CD14-positive monocyte (primary cell): ENCODE measurements at regions not wholly inside any gene's neighbourhood (a gene's known extent, or its start where the extent isn't known, plus 50 kb on each side); places are given as distances from the start of the nearest gene placed in this dataset.

Experiments used
- DNase-seq, 3 donors: peaks; one replicate each; pipeline ENCODE4 v3.0.0-alpha.2; 2011 to 2022
- H2AFZ ChIP-seq: 2 replicates; pipeline ENCODE4 v1.6.0; 2012; ENCODE audit warnings: mild to moderate bottlenecking, low read depth, low read length, inconsistent platforms; ENCODE audit not compliant: insufficient read depth, poor library complexity, severe bottlenecking
- H3K27ac ChIP-seq, 2 donors: 1 replicate in 1 of 2; 2 replicates in 1 of 2; pipeline ENCODE4 v1.5.1; 2012 to 2013; ENCODE audit warnings: low read length in 2 of 2, control low read depth in 1 of 2, inconsistent platforms in 1 of 2, low read depth in 1 of 2, mild to moderate bottlenecking in 1 of 2
- H3K27me3 ChIP-seq, 2 donors: one replicate each; pipeline versions ENCODE4 v1.6.0 to v1.6.1; 2011 to 2013; ENCODE audit warnings: low read length in 2 of 2; ENCODE audit not compliant: control insufficient read depth in 2 of 2, insufficient read depth in 2 of 2
- H3K36me3 ChIP-seq, 2 donors: replicated peaks in 1 of 2; 1 replicate in 1 of 2; 2 replicates in 1 of 2; pipeline versions ENCODE4 v1.5.1 to v1.6.1; 2012 to 2013; ENCODE audit warnings: low read length in 2 of 2, control low read depth in 1 of 2, inconsistent platforms in 1 of 2, mild to moderate bottlenecking in 1 of 2; ENCODE audit not compliant: insufficient read depth in 2 of 2, control insufficient read depth in 1 of 2
- H3K4me1 ChIP-seq, 2 donors: 1 replicate in 1 of 2; 2 replicates in 1 of 2; pipeline versions ENCODE4 v1.5.1 to v1.6.1; 2012 to 2013; ENCODE audit warnings: low read length in 2 of 2, control low read depth in 1 of 2, inconsistent platforms in 1 of 2, mild to moderate bottlenecking in 1 of 2, moderate library complexity in 1 of 2; ENCODE audit not compliant: insufficient read depth in 2 of 2, control insufficient read depth in 1 of 2
- H3K4me2 ChIP-seq: replicated peaks from 2 replicates; pipeline ENCODE3; 2012; ENCODE audit warnings: low read length, moderate library complexity, mild to moderate bottlenecking; ENCODE audit not compliant: poor library complexity, severe bottlenecking; ENCODE audit errors: extremely low read depth
- H3K4me3 ChIP-seq, 3 experiments: fragments of 200-600 bp in 1 of 3; sonication (generic) in 1 of 3; replicated peaks in 1 of 3; 1 replicate in 2 of 3; 2 replicates in 1 of 3; pipeline ENCODE4 v1.5.1; 2011 to 2013; ENCODE audit warnings: low read length in 3 of 3, mild to moderate bottlenecking in 3 of 3, control low read depth in 2 of 3, low read depth in 2 of 3, inconsistent platforms in 1 of 3, moderate library complexity in 1 of 3
- H3K79me2 ChIP-seq: 2 replicates; pipeline ENCODE4 v1.6.0; 2012; ENCODE audit warnings: mild to moderate bottlenecking, control low read depth, inconsistent platforms, low read length, moderate library complexity; ENCODE audit not compliant: insufficient read depth
- H3K9ac ChIP-seq: 2 replicates; pipeline ENCODE4 v1.6.0; 2017; ENCODE audit warnings: low read length, mild to moderate bottlenecking; ENCODE audit not compliant: insufficient read depth, poor library complexity, severe bottlenecking
- H3K9me3 ChIP-seq, 2 donors: replicated peaks in 1 of 2; 1 replicate in 1 of 2; 2 replicates in 1 of 2; pipeline versions ENCODE4 v1.5.1 to v1.6.1; 2012 to 2013; ENCODE audit warnings: low read length in 2 of 2, control low read depth in 1 of 2; ENCODE audit not compliant: control insufficient read depth in 1 of 2, insufficient read depth in 1 of 2
- H4K20me1 ChIP-seq: 2 replicates; pipeline ENCODE4 v1.6.0; 2012; ENCODE audit warnings: mild to moderate bottlenecking, low read length, control low read depth, moderate library complexity; ENCODE audit not compliant: insufficient read depth
- H3K27ac Mint-ChIP-seq, 7 donors: one replicate each; pipeline ENCODE4 v1.8.0; 2020; ENCODE audit warnings: mild to moderate bottlenecking in 7 of 7, mixed read lengths in 7 of 7, moderate library complexity in 6 of 7, inconsistent platforms in 2 of 7
- H3K27me3 Mint-ChIP-seq, 3 donors: one replicate each; pipeline ENCODE4 v1.8.0; 2021 to 2022; ENCODE audit warnings: low read depth in 3 of 3, mild to moderate bottlenecking in 3 of 3, mixed read lengths in 3 of 3, moderate library complexity in 3 of 3, inconsistent platforms in 1 of 3
- H3K36me3 Mint-ChIP-seq, 2 donors: one replicate each; pipeline ENCODE4 v1.8.0; 2020; ENCODE audit warnings: mixed read lengths in 2 of 2, inconsistent platforms in 1 of 2, mild to moderate bottlenecking in 1 of 2
- H3K4me1 Mint-ChIP-seq: one replicate; pipeline ENCODE4 v1.8.0; 2020; ENCODE audit warnings: mild to moderate bottlenecking, mixed read lengths
- H3K4me3 Mint-ChIP-seq, 2 donors: one replicate each; pipeline ENCODE4 v1.8.0; 2020; ENCODE audit warnings: mild to moderate bottlenecking in 2 of 2, mixed read lengths in 2 of 2, moderate library complexity in 1 of 2
- H3K9me3 Mint-ChIP-seq, 7 donors: one replicate each; pipeline ENCODE4 v1.8.0; 2020 to 2022; ENCODE audit warnings: mixed read lengths in 7 of 7, mild to moderate bottlenecking in 6 of 7, moderate library complexity in 6 of 7, inconsistent platforms in 2 of 7
- WGBS: methylation state at CpG from one replicate; pipeline ENCODE4 v1.1.5; 2013; ENCODE audit warnings: missing lambda C conversion rate; ENCODE audit not compliant: insufficient coverage; 5-methylcytosine and 5-hydroxymethylcytosine counted together
- intact Hi-C, 2 donors: fragments of 100-400 bp; cut with micrococcal nuclease; formaldehyde crosslinking; loops; one replicate each; pipeline versions ENCODE4 v1.15.0 to v1.15.1; 2023
- TF ChIP-seq, protein P1 (sequence below): fragments of 200-600 bp; IDR thresholded peaks from one replicate; pipeline ENCODE4 v1.8.0; 2022; ENCODE audit warnings: antibody characterized with exemption, mild to moderate bottlenecking

DNA sequence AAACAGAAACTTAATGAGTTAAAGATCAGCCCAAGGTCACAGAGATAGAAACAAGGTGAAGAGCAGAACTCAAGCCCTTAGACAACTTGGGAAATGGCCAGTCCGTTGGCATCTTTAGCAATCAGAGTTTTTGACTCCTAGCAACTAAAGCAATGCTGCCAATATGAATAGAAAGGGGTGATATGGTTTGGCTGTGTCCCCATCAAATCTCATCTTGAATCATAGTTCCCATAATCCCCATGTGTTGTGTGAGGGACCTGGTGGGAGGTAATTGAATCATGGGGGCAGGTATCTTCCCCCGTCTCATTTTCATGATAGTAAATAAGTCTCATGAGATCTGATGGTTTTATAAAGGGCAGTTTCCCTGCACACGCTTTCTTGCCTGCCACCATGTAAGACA is 170.2 kb downstream of the DDX1 start:
- Histone ChIP-seq H3K36me3 (no peaks in the 10 kb centered on the region), H2AFZ (no peak overlapping the region), H4K20me1 (no peaks in the 10 kb centered on the region), H3K4me3 (no peak overlapping the region), H3K9me3 (peaks cover 0 to 11% of the 10 kb centered on the region in 2 donors), H3K4me1 (no peaks in the 10 kb centered on the region), H3K4me2 (no peak overlapping the region), H3K27me3 (no peaks in the 10 kb centered on the region), H3K79me2 (no peaks in the 10 kb centered on the region), H3K9ac (no peak overlapping the region), H3K27ac (no peak overlapping the region)
- Mint-ChIP-seq H3K9me3 (peaks cover 6 to 13% (median 8%) of the 10 kb centered on the region in 7 donors), H3K4me3 (no peak overlapping the region), H3K27ac (no peak overlapping the region), H3K4me1 (no peaks in the 10 kb centered on the region), H3K27me3 (peaks cover 0 to 2% (median 1%) of the 10 kb centered on the region in 3 donors), H3K36me3 (no peaks in the 10 kb centered on the region)
- intact Hi-C loops, result no loop called here
- no CpG with 5 or more reads among the region's 3 CpGs for WGBS
- DNase-seq, result no peak
- TF ChIP-seq, protein P1, sequence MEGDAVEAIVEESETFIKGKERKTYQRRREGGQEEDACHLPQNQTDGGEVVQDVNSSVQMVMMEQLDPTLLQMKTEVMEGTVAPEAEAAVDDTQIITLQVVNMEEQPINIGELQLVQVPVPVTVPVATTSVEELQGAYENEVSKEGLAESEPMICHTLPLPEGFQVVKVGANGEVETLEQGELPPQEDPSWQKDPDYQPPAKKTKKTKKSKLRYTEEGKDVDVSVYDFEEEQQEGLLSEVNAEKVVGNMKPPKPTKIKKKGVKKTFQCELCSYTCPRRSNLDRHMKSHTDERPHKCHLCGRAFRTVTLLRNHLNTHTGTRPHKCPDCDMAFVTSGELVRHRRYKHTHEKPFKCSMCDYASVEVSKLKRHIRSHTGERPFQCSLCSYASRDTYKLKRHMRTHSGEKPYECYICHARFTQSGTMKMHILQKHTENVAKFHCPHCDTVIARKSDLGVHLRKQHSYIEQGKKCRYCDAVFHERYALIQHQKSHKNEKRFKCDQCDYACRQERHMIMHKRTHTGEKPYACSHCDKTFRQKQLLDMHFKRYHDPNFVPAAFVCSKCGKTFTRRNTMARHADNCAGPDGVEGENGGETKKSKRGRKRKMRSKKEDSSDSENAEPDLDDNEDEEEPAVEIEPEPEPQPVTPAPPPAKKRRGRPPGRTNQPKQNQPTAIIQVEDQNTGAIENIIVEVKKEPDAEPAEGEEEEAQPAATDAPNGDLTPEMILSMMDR, result no peak

DNA sequence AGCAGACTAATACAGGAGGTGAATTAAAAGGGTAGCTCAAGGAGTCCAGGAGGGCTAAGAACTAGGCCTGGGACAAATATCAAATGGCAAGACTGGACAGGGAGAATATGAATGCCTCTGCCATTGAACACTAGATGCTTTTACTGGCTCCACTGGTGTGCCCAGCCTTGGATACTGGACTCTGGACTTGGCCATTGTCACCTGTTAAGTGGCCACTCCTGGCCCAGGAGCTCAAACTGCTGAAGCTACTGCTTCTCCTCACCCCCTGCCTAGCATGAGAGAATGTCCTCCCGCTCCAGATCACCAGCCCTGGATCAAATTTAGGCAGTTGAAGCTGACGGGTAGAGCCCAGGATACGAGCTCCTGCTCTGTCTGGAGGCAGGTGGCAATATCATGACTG is 170.8 kb downstream of the DDX1 start:
- Histone ChIP-seq H3K36me3 (no peaks in the 10 kb centered on the region), H3K9me3 (peaks cover 0 to 11% of the 10 kb centered on the region in 2 donors), H3K27ac (no peak overlapping the region), H3K9ac (no peak overlapping the region), H3K79me2 (no peaks in the 10 kb centered on the region), H3K4me1 (no peaks in the 10 kb centered on the region), H3K4me3 (no peak overlapping the region), H3K4me2 (no peak overlapping the region), H3K27me3 (no peaks in the 10 kb centered on the region), H4K20me1 (no peaks in the 10 kb centered on the region), H2AFZ (no peak overlapping the region)
- H3K27me3 Mint-ChIP-seq, result peaks cover 0 to 2% (median under 1%) of the 10 kb centered on the region in 3 donors
- no peaks in the 10 kb centered on the region for H3K36me3 Mint-ChIP-seq
- intact Hi-C loops, result no loop called here
- TF ChIP-seq, protein P1, result no peak
- no peak overlapping the region for H3K27ac Mint-ChIP-seq
- H3K9me3 Mint-ChIP-seq, result peaks cover 3 to 13% (median 6%) of the 10 kb centered on the region in 7 donors
- no peak for DNase-seq
- no peak overlapping the region for H3K4me3 Mint-ChIP-seq
- H3K4me1 Mint-ChIP-seq, result no peaks in the 10 kb centered on the region
- 86% methylated on average over 3 of the region's 3 CpGs for WGBS
